C4-2B (cell line): ENCODE measurements at regions not wholly inside any gene's neighbourhood (a gene's known extent, or its start where the extent isn't known, plus 50 kb on each side); places are given as distances from the start of the nearest gene placed in this dataset.

Experiments used
- H3K27ac ChIP-seq: fragments of 450-650 bp; 2 replicates; pipeline ENCODE4 v1.5.1; 2017
- ZFX ChIP-seq: fragments of 450-650 bp; IDR thresholded peaks from 2 replicates; pipeline ENCODE4 v1.6.1; 2017
- TF ChIP-seq, protein P1 (sequence below): fragments of 450-650 bp; conservative IDR thresholded peaks from 2 replicates; pipeline ENCODE4 v1.5.1; 2017; ENCODE audit warnings: mild to moderate bottlenecking

DNA sequence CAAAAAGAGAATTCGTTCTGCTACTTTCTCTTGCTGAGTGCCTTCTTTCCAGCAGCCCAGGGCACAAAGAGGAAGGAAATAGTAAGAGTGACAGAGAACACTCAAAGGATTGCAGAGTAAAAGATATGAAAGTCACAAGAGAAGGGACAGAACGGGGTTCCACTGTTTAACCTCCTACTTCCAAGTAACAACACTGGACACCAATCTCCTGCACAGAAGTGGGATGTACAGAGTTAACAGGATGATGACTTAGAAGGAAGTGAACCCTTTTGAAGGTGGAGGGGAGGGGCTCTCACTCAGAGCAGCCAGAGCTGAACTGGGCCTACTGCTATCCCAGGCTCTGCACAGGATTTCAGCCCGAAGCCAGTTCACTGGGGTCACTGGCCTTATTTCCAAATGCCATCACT, 130.1 kb upstream of the PRICKLE2 start:
- no peak for TF ChIP-seq ZFX
- TF ChIP-seq, protein P1, sequence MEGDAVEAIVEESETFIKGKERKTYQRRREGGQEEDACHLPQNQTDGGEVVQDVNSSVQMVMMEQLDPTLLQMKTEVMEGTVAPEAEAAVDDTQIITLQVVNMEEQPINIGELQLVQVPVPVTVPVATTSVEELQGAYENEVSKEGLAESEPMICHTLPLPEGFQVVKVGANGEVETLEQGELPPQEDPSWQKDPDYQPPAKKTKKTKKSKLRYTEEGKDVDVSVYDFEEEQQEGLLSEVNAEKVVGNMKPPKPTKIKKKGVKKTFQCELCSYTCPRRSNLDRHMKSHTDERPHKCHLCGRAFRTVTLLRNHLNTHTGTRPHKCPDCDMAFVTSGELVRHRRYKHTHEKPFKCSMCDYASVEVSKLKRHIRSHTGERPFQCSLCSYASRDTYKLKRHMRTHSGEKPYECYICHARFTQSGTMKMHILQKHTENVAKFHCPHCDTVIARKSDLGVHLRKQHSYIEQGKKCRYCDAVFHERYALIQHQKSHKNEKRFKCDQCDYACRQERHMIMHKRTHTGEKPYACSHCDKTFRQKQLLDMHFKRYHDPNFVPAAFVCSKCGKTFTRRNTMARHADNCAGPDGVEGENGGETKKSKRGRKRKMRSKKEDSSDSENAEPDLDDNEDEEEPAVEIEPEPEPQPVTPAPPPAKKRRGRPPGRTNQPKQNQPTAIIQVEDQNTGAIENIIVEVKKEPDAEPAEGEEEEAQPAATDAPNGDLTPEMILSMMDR: no peak
- no peak overlapping the region for H3K27ac ChIP-seq

DNA sequence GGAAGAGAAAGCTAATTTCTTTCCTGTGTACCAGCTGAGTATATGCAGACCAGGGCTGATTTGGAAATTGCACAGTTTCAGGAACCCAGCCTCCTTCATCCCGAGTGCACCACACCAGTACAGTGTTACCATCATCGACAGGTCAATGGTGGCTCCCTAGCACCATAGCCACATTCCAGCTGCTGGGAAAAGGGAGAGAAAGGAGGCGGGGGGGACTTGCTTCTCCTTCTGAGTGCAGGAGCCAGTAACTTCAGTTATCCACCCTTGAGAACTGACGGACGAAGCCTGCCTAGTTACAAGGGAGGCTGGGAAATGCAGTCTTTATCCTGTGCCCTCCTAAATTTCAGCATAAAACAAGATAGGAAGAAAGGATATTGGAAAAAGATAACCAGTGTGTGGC, 129.7 kb upstream of the PRICKLE2 start:
- TF ChIP-seq, protein P1: no peak
- no peak for TF ChIP-seq ZFX
- no peak overlapping the region for H3K27ac ChIP-seq

DNA sequence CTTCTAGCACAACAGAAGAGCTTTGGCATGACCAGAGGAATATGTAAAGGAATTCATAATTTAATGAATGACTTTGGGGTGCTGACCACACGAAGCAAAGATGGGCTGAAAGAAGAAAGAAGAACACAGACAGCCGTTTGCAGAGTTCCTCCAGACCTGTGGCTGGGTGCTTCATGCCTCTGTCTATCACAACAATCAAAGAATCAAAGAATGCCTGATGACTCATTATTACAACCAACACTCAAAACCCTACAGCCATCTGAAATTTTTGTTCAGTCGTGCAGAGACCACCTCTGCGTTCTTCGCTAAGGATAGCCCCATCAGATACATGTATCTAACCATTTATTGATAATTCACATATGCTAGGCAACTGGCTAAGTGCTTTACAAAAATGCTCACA, 129.0 kb upstream of the PRICKLE2 start:
- TF ChIP-seq ZFX: no peak
- TF ChIP-seq, protein P1: no peak
- no peak overlapping the region for H3K27ac ChIP-seq

DNA sequence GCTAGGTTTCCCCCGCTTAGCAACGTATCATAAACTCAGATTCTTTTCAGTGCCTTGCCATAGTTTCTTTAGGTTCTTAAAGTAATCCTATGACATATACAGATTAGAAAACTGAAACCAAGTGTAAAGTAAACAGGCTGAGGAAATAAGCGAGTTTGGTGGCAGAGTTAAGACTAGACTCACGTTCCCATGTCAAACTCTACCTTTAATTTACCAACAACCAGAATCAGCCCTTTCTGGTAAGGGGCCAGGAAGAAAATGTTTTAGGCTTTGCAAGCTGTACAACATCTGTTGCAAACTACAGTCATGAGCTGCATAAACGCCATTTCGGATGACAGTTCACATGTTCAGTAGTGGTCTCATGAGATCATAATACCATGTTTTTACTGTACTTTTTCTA, 128.0 kb upstream of the PRICKLE2 start:
- no peak overlapping the region for H3K27ac ChIP-seq
- TF ChIP-seq ZFX: no peak
- TF ChIP-seq, protein P1: no peak

DNA sequence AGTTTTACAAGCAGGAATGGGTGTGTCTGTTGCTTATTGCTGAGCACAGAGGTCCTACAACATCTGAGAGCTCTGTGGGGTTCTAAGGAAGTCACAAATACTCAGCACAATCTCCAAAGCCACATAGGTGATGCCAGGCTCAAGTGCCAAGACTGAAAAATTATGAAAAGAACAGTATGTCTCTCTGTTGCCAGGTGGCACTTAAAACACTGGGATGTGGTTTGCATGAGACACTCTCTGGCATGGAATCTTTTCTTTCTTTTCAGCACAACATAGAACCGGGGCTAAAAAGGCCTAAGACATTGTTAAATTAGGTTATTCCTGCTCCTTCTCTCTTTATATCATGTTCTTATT, 127.3 kb upstream of the PRICKLE2 start:
- H3K27ac ChIP-seq: no peak overlapping the region
- no peak for TF ChIP-seq ZFX
- TF ChIP-seq, protein P1: no peak

DNA sequence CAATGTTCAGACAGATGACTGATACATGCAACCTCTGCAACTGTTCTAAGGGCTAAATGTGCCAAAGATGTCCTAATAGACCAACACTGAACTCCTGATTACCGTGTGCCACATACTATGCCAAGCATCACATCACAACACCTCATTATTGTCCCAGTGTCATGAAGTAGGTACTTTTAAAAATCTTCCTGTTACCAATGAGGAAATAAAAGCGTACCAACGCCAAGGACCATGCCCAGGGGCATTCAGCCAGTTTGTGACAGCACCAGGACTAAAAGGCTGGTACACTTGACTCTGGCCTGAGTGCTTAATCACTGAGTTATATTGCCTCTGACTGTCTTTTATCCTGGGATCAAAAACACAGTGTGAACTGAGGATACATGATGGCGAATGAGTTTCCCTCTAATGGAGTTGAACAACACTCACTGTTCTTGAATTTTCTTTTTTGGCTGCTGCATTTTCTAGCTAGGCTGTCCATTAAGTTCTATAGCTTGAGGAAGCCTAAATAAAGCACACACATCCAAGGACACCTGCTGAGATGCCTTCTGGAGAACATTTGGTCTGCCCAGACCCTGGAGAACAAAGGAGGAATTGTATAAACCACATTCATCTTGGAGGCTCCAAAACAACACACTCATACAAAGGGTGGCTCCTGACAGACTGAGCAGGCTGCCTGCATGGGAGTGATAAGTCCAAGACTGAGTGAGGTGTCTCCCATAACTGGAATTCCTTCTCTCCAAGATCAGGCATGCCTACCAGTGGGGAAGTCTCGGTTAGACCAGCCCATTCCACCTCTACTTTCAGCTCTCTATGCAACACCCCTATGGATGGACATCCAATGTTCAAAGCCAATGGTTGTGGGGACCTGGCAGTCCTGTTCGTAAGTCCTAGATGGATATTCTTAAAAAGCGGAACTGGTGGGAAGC, 126.7 kb upstream of the PRICKLE2 start:
- no peak overlapping the region for H3K27ac ChIP-seq
- no peak for TF ChIP-seq ZFX
- TF ChIP-seq, protein P1: no peak

DNA sequence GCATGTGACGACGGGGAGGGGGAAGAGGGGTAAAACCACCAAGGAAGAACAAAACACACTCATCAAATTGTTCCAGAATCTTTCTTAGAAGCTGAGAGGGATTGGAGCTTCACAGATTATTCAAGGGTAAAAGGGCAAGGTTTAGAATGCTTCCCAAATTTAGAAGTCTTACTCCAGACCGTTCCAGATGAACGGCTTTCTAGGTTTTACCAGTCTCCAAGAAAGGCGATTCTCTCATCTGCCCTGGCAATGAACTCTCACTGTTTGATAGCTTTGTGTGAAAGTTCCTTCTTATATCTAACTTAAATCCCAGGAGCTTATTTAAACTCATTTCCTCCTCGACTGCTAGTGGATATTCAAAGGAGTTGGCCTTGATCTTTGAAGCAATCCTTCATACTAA, 124.3 kb upstream of the PRICKLE2 start:
- TF ChIP-seq, protein P1: no peak
- no peak for TF ChIP-seq ZFX
- H3K27ac ChIP-seq: no peak overlapping the region
